HEK293 (cell line): ENCODE measurements at regions not wholly inside any gene's neighbourhood (a gene's known extent, or its start where the extent isn't known, plus 50 kb on each side); places are given as distances from the start of the nearest gene placed in this dataset.
A peak's percentile ranks its signal among the peaks of the same experiment; 100 is the strongest.

ENCODE experiments used
- CTCF ChIA-PET: fragments of 350-600 bp; formaldehyde crosslinking; extraction: SDS; loops from one replicate; lab custom pipeline; 2021; ENCODE audit warnings: antibody characterized with exemption; lab: Yijun Ruan, JAX
- POLR2A ChIA-PET: fragments of 300-600 bp; formaldehyde crosslinking; extraction: SDS; loops from one replicate; lab custom pipeline; 2020; ENCODE audit warnings: antibody characterized with exemption, inconsistent platforms; lab: Yijun Ruan, JAX
- H3K27ac ChIP-seq: fragments of 200-500 bp; sonication (Bioruptor generic); 2 replicates; pipeline ENCODE4 v1.5.1; 2014; ENCODE audit warnings: low read depth, low read length, control low read depth, inconsistent platforms; ENCODE audit errors: extremely low read depth
- H3K36me3 ChIP-seq, 2 experiments: fragments of 200-500 bp in 1 of 2; sonication (Bioruptor generic) in 1 of 2; 1 replicate in 1 of 2; 2 replicates in 1 of 2; pipeline ENCODE4 v1.5.1; 2014 to 2017; ENCODE audit warnings: inconsistent platforms in 2 of 2, low read length in 2 of 2; ENCODE audit not compliant: control insufficient read depth in 2 of 2, insufficient read depth in 1 of 2
- H3K4me1 ChIP-seq: fragments of 200-500 bp; sonication (Bioruptor generic); 2 replicates; pipeline ENCODE4 v1.5.1; 2014; ENCODE audit warnings: mild to moderate bottlenecking, low read length, inconsistent platforms; ENCODE audit not compliant: control insufficient read depth, insufficient read depth
- H3K4me3 ChIP-seq: 2 replicates; pipeline ENCODE4 v1.5.1; 2011; ENCODE audit warnings: low read depth, mild to moderate bottlenecking, control low read depth, low read length, moderate library complexity
- H3K9me3 ChIP-seq: fragments of 200-500 bp; sonication (Bioruptor generic); 2 replicates; pipeline ENCODE4 v1.5.1; 2014; ENCODE audit warnings: low read depth, low read length, inconsistent platforms; ENCODE audit not compliant: control insufficient read depth, insufficient read depth
- BCL6B ChIP-seq: fragments of 450-650 bp; formaldehyde crosslinking; IDR thresholded peaks from 2 replicates; pipeline ENCODE4 v1.5.1; 2017; ENCODE audit warnings: missing biosample characterization, missing genetic modification characterization
- GLIS1 ChIP-seq: fragments of 450-650 bp; formaldehyde crosslinking; IDR thresholded peaks from 2 replicates; pipeline ENCODE4 v1.5.1; 2016; ENCODE audit warnings: missing biosample characterization, missing genetic modification characterization
- IKZF3 ChIP-seq: fragments of 450-650 bp; IDR thresholded peaks from 2 replicates; pipeline ENCODE4 v1.5.0; 2018; ENCODE audit warnings: missing biosample characterization, mild to moderate bottlenecking, missing genetic modification characterization, moderate library complexity
- KLF10 ChIP-seq: fragments of 450-650 bp; IDR thresholded peaks from 2 replicates; pipeline ENCODE4 v1.5.1; 2018; ENCODE audit warnings: missing biosample characterization, mild to moderate bottlenecking, missing genetic modification characterization
- REPIN1 ChIP-seq: fragments of 450-650 bp; formaldehyde crosslinking; IDR thresholded peaks from 2 replicates; pipeline ENCODE4 v1.5.1; 2017; ENCODE audit warnings: missing biosample characterization, missing genetic modification characterization, low read depth
- SP7 ChIP-seq: fragments of 450-650 bp; formaldehyde crosslinking; IDR thresholded peaks from 2 replicates; pipeline ENCODE4 v1.5.1; 2016; ENCODE audit warnings: missing biosample characterization, missing genetic modification characterization
- ZBTB7A ChIP-seq: fragments of 450-650 bp; formaldehyde crosslinking; IDR thresholded peaks from 2 replicates; pipeline ENCODE4 v1.5.1; 2016; ENCODE audit warnings: low read depth, missing biosample characterization, missing genetic modification characterization
- ZEB2 ChIP-seq: fragments of 450-650 bp; formaldehyde crosslinking; IDR thresholded peaks from 2 replicates; pipeline ENCODE4 v1.5.1; 2016; ENCODE audit warnings: missing biosample characterization, missing genetic modification characterization
- ZFHX2 ChIP-seq: fragments of 450-650 bp; formaldehyde crosslinking; conservative IDR thresholded peaks from 2 replicates; pipeline ENCODE4 v1.5.1; 2016; ENCODE audit warnings: missing biosample characterization, missing genetic modification characterization
- ZNF184 ChIP-seq: fragments of 450-650 bp; IDR thresholded peaks from 2 replicates; pipeline ENCODE4 v1.5.1; 2018; ENCODE audit warnings: missing biosample characterization, mild to moderate bottlenecking, missing genetic modification characterization
- ZNF514 ChIP-seq: fragments of 450-650 bp; formaldehyde crosslinking; IDR thresholded peaks from 2 replicates; pipeline ENCODE4 v1.5.1; 2016; ENCODE audit warnings: missing biosample characterization, missing genetic modification characterization
- ZNF561 ChIP-seq: fragments of 450-650 bp; IDR thresholded peaks from 2 replicates; pipeline ENCODE4 v1.5.1; 2018; ENCODE audit warnings: missing biosample characterization, missing genetic modification characterization, borderline replicate concordance
- ZNF600 ChIP-seq: fragments of 450-650 bp; formaldehyde crosslinking; IDR thresholded peaks from 2 replicates; pipeline ENCODE4 v1.5.1; 2016; ENCODE audit warnings: missing biosample characterization, missing genetic modification characterization
- ZNF768 ChIP-seq: fragments of 450-650 bp; formaldehyde crosslinking; IDR thresholded peaks from 2 replicates; pipeline ENCODE4 v1.5.1; 2018; ENCODE audit warnings: missing biosample characterization, mild to moderate bottlenecking, missing genetic modification characterization
- ZNF777 ChIP-seq: fragments of 450-650 bp; formaldehyde crosslinking; IDR thresholded peaks from 2 replicates; pipeline ENCODE4 v1.5.1; 2017; ENCODE audit warnings: missing biosample characterization, missing genetic modification characterization, borderline replicate concordance
- ZNF791 ChIP-seq: fragments of 450-650 bp; formaldehyde crosslinking; IDR thresholded peaks from 2 replicates; pipeline ENCODE4 v1.5.1; 2016; ENCODE audit warnings: missing biosample characterization, missing genetic modification characterization

- no peak overlapping the region for H3K27ac ChIP-seq
- no peak overlapping the region for H3K4me3 ChIP-seq
- no peaks in the 10 kb centered on the region for H3K9me3 ChIP-seq
- H3K36me3 ChIP-seq = no peaks in the 10 kb centered on the region
- peaks cover 22% of the 10 kb centered on the region for H3K4me1 ChIP-seq
- ChIA-PET CTCF (interaction anchor here (0.5 to 1.3 kb wide), 3 partner anchors 25 to 335 kb away, joined by 3 read pairs; no protein-coding TSS in a partner anchor), POLR2A (no interaction called here)
- TF ChIP-seq ZNF184 (tag by site-specific recombination) = no peak
- no peak for TF ChIP-seq SP7 (tag by site-specific recombination)
- TF ChIP-seq ZNF768 (tag by site-specific recombination) = no peak
- TF ChIP-seq ZEB2 (tag by site-specific recombination) = no peak
- TF ChIP-seq ZNF561 (tag by site-specific recombination) = no peak
- TF ChIP-seq GLIS1 (tag by site-specific recombination) = no peak
- no peak for TF ChIP-seq ZNF777 (tag by site-specific recombination)
- no peak for TF ChIP-seq REPIN1 (tag by site-specific recombination)
- TF ChIP-seq ZNF791 (tag by site-specific recombination) = no peak
- no peak for TF ChIP-seq ZBTB7A
- no peak for TF ChIP-seq ZNF514 (tag by site-specific recombination)
- TF ChIP-seq KLF10 (tag by site-specific recombination) = no peak
Measured at GRCh38 chr17:72514321-72514861, 393.6 kb downstream of the SOX9 start.

- no peak overlapping the region for H3K4me3 ChIP-seq
- no peak overlapping the region for H3K27ac ChIP-seq
- no peaks in the 10 kb centered on the region for H3K36me3 ChIP-seq
- H3K4me1 ChIP-seq = peaks cover 24% of the 10 kb centered on the region
- POLR2A ChIA-PET = no interaction called here
- CTCF ChIA-PET = interaction anchor here (0.5 to 1.3 kb wide), 3 partner anchors 25 to 336 kb away, joined by 3 read pairs; no protein-coding TSS in a partner anchor
- H3K9me3 ChIP-seq = no peaks in the 10 kb centered on the region
- TF ChIP-seq GLIS1 (tag by site-specific recombination) (peak; percentile 58), BCL6B (tag by site-specific recombination) (no peak)
Measured at GRCh38 chr17:72514891-72515290, 394.1 kb downstream of the SOX9 start.

- no peaks in the 10 kb centered on the region for H3K9me3 ChIP-seq
- peaks cover 24% of the 10 kb centered on the region for H3K4me1 ChIP-seq
- H3K27ac ChIP-seq = peak overlapping the region; percentile 25; the same call in 1 of the 2 replicates
- no peaks in the 10 kb centered on the region for H3K36me3 ChIP-seq
- POLR2A ChIA-PET = interaction anchor here (0.6 kb wide), 1 partner anchor 11 kb away, joined by 4 read pairs; no protein-coding TSS in a partner anchor
- CTCF ChIA-PET = interaction anchor here (0.5 to 0.7 kb wide), 3 partner anchors 330 to 1142 kb away, joined by 3 read pairs; no protein-coding TSS in a partner anchor
- H3K4me3 ChIP-seq = no peak overlapping the region
- TF ChIP-seq ZNF600 (peak; percentile 75), IKZF3 (tag by site-specific recombination) (no peak), ZFHX2 (tag by site-specific recombination) (no peak)
- TF ChIP-seq, all 188 proteins: peak for 1
Measured at GRCh38 chr17:72515291-72516065, 394.7 kb downstream of the SOX9 start.
